HG02610 (cell line): ENCODE measurements at regions not wholly inside any gene's neighbourhood (a gene's known extent, or its start where the extent isn't known, plus 50 kb on each side); places are given as distances from the start of the nearest gene placed in this dataset.
"Not testable (repeated sequence)": the region's sequence is repeated elsewhere in the genome, so short reads cannot be mapped to it uniquely, and the experiment has no call there.

Experiments
- ATAC-seq: cut with Tn5 transposase; IDR thresholded peaks from one replicate; pipeline ENCODE4 v1.9.1; 2021; ENCODE audit warnings: mild to moderate bottlenecking, moderate library complexity; ENCODE audit not compliant: unreplicated experiment

- no peak for ATAC-seq
Observed at GRCh38 chr1:189970331-189971230, 507.1 kb downstream of the BRINP3 start.

- ATAC-seq, result no peak
Observed at GRCh38 chr1:189971656-189972055, 506.0 kb downstream of the BRINP3 start.

- no peak for ATAC-seq
Observed at GRCh38 chr1:189977184-189977583, 500.5 kb downstream of the BRINP3 start.

- no peak for ATAC-seq
Observed at GRCh38 chr1:189983166-189983890, 494.3 kb downstream of the BRINP3 start.

GRCh38 chr1:189986516-189986915 lies 491.1 kb downstream of the BRINP3 start:
- ATAC-seq, result no peak

- no peak for ATAC-seq
Observed at GRCh38 chr1:189987509-189987908, 490.2 kb downstream of the BRINP3 start.

- no peak for ATAC-seq
Observed at GRCh38 chr1:189992856-189993255, 484.8 kb downstream of the BRINP3 start.

- ATAC-seq, result no peak
Observed at GRCh38 chr1:190000365-190000872, 477.2 kb downstream of the BRINP3 start.

GRCh38 chr1:190001187-190001586 lies 476.5 kb downstream of the BRINP3 start:
- ATAC-seq, result no peak

- no peak for ATAC-seq
Observed at GRCh38 chr1:190003376-190003775, 474.3 kb downstream of the BRINP3 start.

- no peak for ATAC-seq
Observed at GRCh38 chr1:190011585-190011984, 466.1 kb downstream of the BRINP3 start.

GRCh38 chr1:190019151-190019550 lies 458.5 kb downstream of the BRINP3 start:
- not testable (repeated sequence) for ATAC-seq

GRCh38 chr1:190019717-190020116 lies 457.9 kb downstream of the BRINP3 start:
- no peak for ATAC-seq

- peak; percentile 83 for ATAC-seq
Observed at GRCh38 chr1:190022709-190023108, 455.0 kb downstream of the BRINP3 start.

GRCh38 chr1:190029441-190029840 lies 448.2 kb downstream of the BRINP3 start:
- no peak for ATAC-seq

- ATAC-seq, result no peak
Observed at GRCh38 chr1:190043655-190044054, 434.0 kb downstream of the BRINP3 start.

- ATAC-seq, result no peak
Observed at GRCh38 chr1:190046231-190046630, 431.4 kb downstream of the BRINP3 start.
